CD4-positive, alpha-beta memory T cell (primary cell): ENCODE measurements at regions not wholly inside any gene's neighbourhood (a gene's known extent, or its start where the extent isn't known, plus 50 kb on each side); places are given as distances from the start of the nearest gene placed in this dataset.

Experiments
- CTCF ChIA-PET: fragments of 350-600 bp; sonication (Branson Sonifier 250); formaldehyde crosslinking; loops from one replicate; lab custom pipeline; 2021; ENCODE audit warnings: inconsistent platforms; ENCODE audit not compliant: partially characterized antibody; lab: Charles Lee
- POLR2A ChIA-PET: fragments of 350-600 bp; sonication (Branson Sonifier 250); formaldehyde crosslinking; loops from one replicate; lab custom pipeline; 2021; ENCODE audit not compliant: partially characterized antibody; lab: Charles Lee
- DNase-seq, 5 donors: peaks; one replicate each; pipeline versions ENCODE4 v3.0.0 to v3.0.0-alpha.2; 2020 to 2022; ENCODE audit warnings: mixed read lengths in 1 of 5
- H3K27ac ChIP-seq: one replicate; pipeline ENCODE4 v1.7.0; 2013; ENCODE audit warnings: low read depth, low read length
- H3K27me3 ChIP-seq: 2 replicates; pipeline ENCODE4 v1.7.0; 2013; ENCODE audit warnings: mild to moderate bottlenecking, low read length, moderate library complexity; ENCODE audit not compliant: insufficient read depth
- H3K36me3 ChIP-seq: 2 replicates; pipeline ENCODE4 v1.7.0; 2013; ENCODE audit warnings: mild to moderate bottlenecking, low read length, moderate library complexity; ENCODE audit not compliant: insufficient read depth
- H3K4me1 ChIP-seq: 2 replicates; pipeline ENCODE4 v1.7.0; 2013; ENCODE audit warnings: mild to moderate bottlenecking, low read length, moderate library complexity; ENCODE audit not compliant: insufficient read depth
- H3K4me3 ChIP-seq, 2 donors: one replicate each; pipeline ENCODE4 v1.7.0; 2013; ENCODE audit warnings: low read length in 2 of 2, mild to moderate bottlenecking in 1 of 2
- H3K9me3 ChIP-seq, 2 donors: one replicate each; pipeline ENCODE4 v1.7.0; 2013; ENCODE audit warnings: low read length in 2 of 2, control low read depth in 1 of 2; ENCODE audit not compliant: control insufficient read depth in 1 of 2
- H3K27ac Mint-ChIP-seq, 7 donors: one replicate each; pipeline ENCODE4 v1.8.0; 2020 to 2021; ENCODE audit warnings: mixed read lengths in 7 of 7, mild to moderate bottlenecking in 6 of 7, inconsistent platforms in 3 of 7, moderate library complexity in 3 of 7
- H3K27me3 Mint-ChIP-seq, 2 donors: one replicate each; pipeline ENCODE4 v1.8.0; 2020 to 2021; ENCODE audit warnings: mixed read lengths in 2 of 2
- H3K36me3 Mint-ChIP-seq, 2 donors: one replicate each; pipeline ENCODE4 v1.8.0; 2020 to 2021; ENCODE audit warnings: mixed read lengths in 2 of 2, inconsistent platforms in 1 of 2, mild to moderate bottlenecking in 1 of 2
- H3K4me1 Mint-ChIP-seq, 4 donors: one replicate each; pipeline ENCODE4 v1.8.0; 2020 to 2021; ENCODE audit warnings: mixed read lengths in 4 of 4, mild to moderate bottlenecking in 1 of 4
- H3K4me3 Mint-ChIP-seq, 8 donors: one replicate each; pipeline ENCODE4 v1.8.0; 2020 to 2021; ENCODE audit warnings: mixed read lengths in 8 of 8, mild to moderate bottlenecking in 7 of 8, moderate library complexity in 6 of 8, inconsistent platforms in 3 of 8
- H3K9me3 Mint-ChIP-seq, 8 donors: one replicate each; pipeline ENCODE4 v1.8.0; 2020 to 2021; ENCODE audit warnings: mixed read lengths in 8 of 8, mild to moderate bottlenecking in 5 of 8, inconsistent platforms in 3 of 8, moderate library complexity in 1 of 8
- intact Hi-C: fragments of 100-400 bp; cut with micrococcal nuclease; formaldehyde crosslinking; loops from one replicate; pipeline ENCODE4 v1.15.1; 2023

GRCh38 chr16:50988441-50988840, 162.6 kb downstream of the SALL1 start:
- H3K36me3 Mint-ChIP-seq = no peaks in the 10 kb centered on the region
- no peak overlapping the region for H3K4me3 Mint-ChIP-seq
- CTCF ChIA-PET = no interaction called here
- no peaks in the 10 kb centered on the region for H3K4me1 Mint-ChIP-seq
- H3K4me3 ChIP-seq = no peak overlapping the region
- no peak for DNase-seq
- H3K9me3 Mint-ChIP-seq = peaks cover 0 to 4% (median 1%) of the 10 kb centered on the region in 8 donors
- no peaks in the 10 kb centered on the region for H3K36me3 ChIP-seq
- no peaks in the 10 kb centered on the region for H3K27me3 ChIP-seq
- H3K9me3 ChIP-seq = no peaks in the 10 kb centered on the region
- POLR2A ChIA-PET = no interaction called here
- H3K4me1 ChIP-seq = no peaks in the 10 kb centered on the region
- H3K27ac Mint-ChIP-seq = no peak overlapping the region
- H3K27me3 Mint-ChIP-seq = peaks cover 4 to 6% of the 10 kb centered on the region in 2 donors
- intact Hi-C loops = no loop called here
- no peak overlapping the region for H3K27ac ChIP-seq

GRCh38 chr16:50986453-50986852, 164.6 kb downstream of the SALL1 start:
- POLR2A ChIA-PET = no interaction called here
- no peak overlapping the region for H3K4me3 ChIP-seq
- no peak for DNase-seq
- Mint-ChIP-seq H3K9me3 (peaks cover 0 to 11% (median 3%) of the 10 kb centered on the region in 8 donors), H3K36me3 (no peaks in the 10 kb centered on the region), H3K4me1 (no peaks in the 10 kb centered on the region), H3K27me3 (peaks cover 3 to 9% of the 10 kb centered on the region in 2 donors), H3K4me3 (no peak overlapping the region), H3K27ac (no peak overlapping the region)
- no peaks in the 10 kb centered on the region for H3K9me3 ChIP-seq
- CTCF ChIA-PET = no interaction called here
- no peaks in the 10 kb centered on the region for H3K36me3 ChIP-seq
- H3K27ac ChIP-seq = no peak overlapping the region
- intact Hi-C loops = no loop called here
- no peaks in the 10 kb centered on the region for H3K4me1 ChIP-seq
- H3K27me3 ChIP-seq = no peaks in the 10 kb centered on the region

- CTCF ChIA-PET = no interaction called here
- no peak overlapping the region for H3K4me3 Mint-ChIP-seq
- intact Hi-C loops = no loop called here
- H3K27me3 ChIP-seq = no peaks in the 10 kb centered on the region
- H3K27ac Mint-ChIP-seq = no peak overlapping the region
- no peak overlapping the region for H3K4me3 ChIP-seq
- no peaks in the 10 kb centered on the region for H3K4me1 ChIP-seq
- POLR2A ChIA-PET = no interaction called here
- DNase-seq = no peak
- H3K9me3 Mint-ChIP-seq = peaks cover 0 to 11% (median 3%) of the 10 kb centered on the region in 8 donors
- no peaks in the 10 kb centered on the region for H3K9me3 ChIP-seq
- no peaks in the 10 kb centered on the region for H3K4me1 Mint-ChIP-seq
- H3K36me3 Mint-ChIP-seq = no peaks in the 10 kb centered on the region
- H3K27ac ChIP-seq = no peak overlapping the region
- H3K27me3 Mint-ChIP-seq = peaks cover 3 to 12% of the 10 kb centered on the region in 2 donors
- H3K36me3 ChIP-seq = no peaks in the 10 kb centered on the region
Measured at GRCh38 chr16:50985733-50986132, 165.3 kb downstream of the SALL1 start.

- no peak overlapping the region for H3K4me3 Mint-ChIP-seq
- intact Hi-C loops = no loop called here
- no peaks in the 10 kb centered on the region for H3K4me1 Mint-ChIP-seq
- H3K36me3 ChIP-seq = no peaks in the 10 kb centered on the region
- H3K27ac Mint-ChIP-seq = no peak overlapping the region
- no peaks in the 10 kb centered on the region for H3K36me3 Mint-ChIP-seq
- H3K4me3 ChIP-seq = no peak overlapping the region
- no peak overlapping the region for H3K27ac ChIP-seq
- POLR2A ChIA-PET = no interaction called here
- no peak for DNase-seq
- H3K27me3 Mint-ChIP-seq = peaks cover 5 to 12% of the 10 kb centered on the region in 2 donors
- peaks cover 0 to 11% (median 3%) of the 10 kb centered on the region in 8 donors for H3K9me3 Mint-ChIP-seq
- no peaks in the 10 kb centered on the region for H3K27me3 ChIP-seq
- no peaks in the 10 kb centered on the region for H3K4me1 ChIP-seq
- H3K9me3 ChIP-seq = no peaks in the 10 kb centered on the region
- CTCF ChIA-PET = no interaction called here
Measured at GRCh38 chr16:50984688-50985087, 166.4 kb downstream of the SALL1 start.

- no peaks in the 10 kb centered on the region for H3K36me3 ChIP-seq
Measured at GRCh38 chr16:50982808-50983207, 168.3 kb downstream of the SALL1 start.

GRCh38 chr16:50981951-50982350, 169.1 kb downstream of the SALL1 start:
- ChIA-PET CTCF (interaction anchor here (0.8 kb wide), 1 partner anchor 12 kb away, joined by 3 read pairs; no protein-coding TSS in a partner anchor), POLR2A (no interaction called here)
- Histone ChIP-seq H3K4me1 (no peaks in the 10 kb centered on the region), H3K9me3 (no peaks in the 10 kb centered on the region), H3K27me3 (no peaks in the 10 kb centered on the region), H3K27ac (no peak overlapping the region), H3K4me3 (no peak overlapping the region), H3K36me3 (no peaks in the 10 kb centered on the region)
- Mint-ChIP-seq H3K27ac (no peak overlapping the region), H3K36me3 (no peaks in the 10 kb centered on the region), H3K9me3 (peaks cover 0 to 8% (median 3%) of the 10 kb centered on the region in 8 donors), H3K27me3 (peaks cover 2 to 12% of the 10 kb centered on the region in 2 donors), H3K4me1 (no peaks in the 10 kb centered on the region), H3K4me3 (no peak overlapping the region)
- intact Hi-C loops = no loop called here
- no peak for DNase-seq

More at GRCh38 chr16:50982808-50983207, 168.3 kb downstream of the SALL1 start:
- Mint-ChIP-seq H3K9me3 (peaks cover 0 to 8% (median 3%) of the 10 kb centered on the region in 8 donors), H3K4me1 (no peaks in the 10 kb centered on the region), H3K4me3 (peak overlapping the region in 1 of 8 donors; percentile 46), H3K27me3 (peaks cover 2 to 12% of the 10 kb centered on the region in 2 donors), H3K27ac (no peak overlapping the region), H3K36me3 (no peaks in the 10 kb centered on the region)
- Histone ChIP-seq H3K9me3 (no peaks in the 10 kb centered on the region), H3K27ac (no peak overlapping the region), H3K4me3 (no peak overlapping the region), H3K4me1 (no peaks in the 10 kb centered on the region), H3K27me3 (no peaks in the 10 kb centered on the region)
- POLR2A ChIA-PET = no interaction called here
- DNase-seq = no peak
- CTCF ChIA-PET = interaction anchor here (0.8 kb wide), 1 partner anchor 13 kb away, joined by 3 read pairs; no protein-coding TSS in a partner anchor
- intact Hi-C loops = no loop called here

- H3K4me1 Mint-ChIP-seq = no peaks in the 10 kb centered on the region
- no peak overlapping the region for H3K27ac Mint-ChIP-seq
- intact Hi-C loops = no loop called here
- H3K36me3 Mint-ChIP-seq = no peaks in the 10 kb centered on the region
- ChIA-PET POLR2A (no interaction called here), CTCF (no interaction called here)
- H3K9me3 ChIP-seq = no peaks in the 10 kb centered on the region
- no peak overlapping the region for H3K4me3 ChIP-seq
- H3K9me3 Mint-ChIP-seq = peaks cover 0 to 8% (median 3%) of the 10 kb centered on the region in 8 donors
- no peaks in the 10 kb centered on the region for H3K36me3 ChIP-seq
- no peaks in the 10 kb centered on the region for H3K4me1 ChIP-seq
- H3K27me3 ChIP-seq = no peaks in the 10 kb centered on the region
- no peak overlapping the region for H3K4me3 Mint-ChIP-seq
- peaks cover 5 to 15% of the 10 kb centered on the region in 2 donors for H3K27me3 Mint-ChIP-seq
- H3K27ac ChIP-seq = no peak overlapping the region
- DNase-seq = no peak
Measured at GRCh38 chr16:50980666-50981065, 170.4 kb downstream of the SALL1 start.
